ENCODE measurements at regions not wholly inside any gene's neighbourhood (a gene's known extent, or its start where the extent isn't known, plus 50 kb on each side); places are given as distances from the start of the nearest gene placed in this dataset.
"Not testable (repeated sequence)": the region's sequence is repeated elsewhere in the genome, so short reads cannot be mapped to it uniquely, and the experiment has no call there.

GRCh38 chr10:34045571-34046190 lies 711.2 kb upstream of the NRP1 start:
- H3K27me3 ChIP-seq = no peaks in the 10 kb centered on the region
- H3K9me3 ChIP-seq = no peaks in the 10 kb centered on the region
- no peaks in the 10 kb centered on the region for H3K4me1 ChIP-seq
- no peak for DNase-seq
- intact Hi-C loops (cut with DNase I; ENCODE audit: low total_unique reads) = no loop called here
- TF ChIP-seq CTCF (IDR thresholded peaks at IDR 0.05) = no peak
- H3K27ac ChIP-seq = no peak overlapping the region
- no peaks in the 10 kb centered on the region for H3K36me3 ChIP-seq
- H3K4me3 ChIP-seq = no peak overlapping the region

- Histone ChIP-seq H3K9me3 (no peaks in the 10 kb centered on the region), H3K36me3 (no peaks in the 10 kb centered on the region), H3K4me3 (no peak overlapping the region), H3K4me1 (no peaks in the 10 kb centered on the region), H3K27ac (no peak overlapping the region), H3K27me3 (no peaks in the 10 kb centered on the region)
- no peak for TF ChIP-seq CTCF (IDR thresholded peaks at IDR 0.05)
- intact Hi-C loops (cut with DNase I; ENCODE audit: low total_unique reads) = no loop called here
- DNase-seq = no peak
Observed at GRCh38 chr10:34041871-34042270, 707.4 kb upstream of the NRP1 start.

- intact Hi-C loops (cut with DNase I; ENCODE audit: low total_unique reads) = no loop called here
- H3K4me1 ChIP-seq = no peaks in the 10 kb centered on the region
- H3K4me3 ChIP-seq = no peak overlapping the region
- no peak for TF ChIP-seq CTCF (IDR thresholded peaks at IDR 0.05)
- H3K9me3 ChIP-seq = no peaks in the 10 kb centered on the region
- no peaks in the 10 kb centered on the region for H3K36me3 ChIP-seq
- no peak for DNase-seq
- no peaks in the 10 kb centered on the region for H3K27me3 ChIP-seq
- H3K27ac ChIP-seq = no peak overlapping the region
Observed at GRCh38 chr10:34037499-34037898, 703.0 kb upstream of the NRP1 start.

GRCh38 chr10:34035241-34035790 lies 700.8 kb upstream of the NRP1 start:
- H3K27me3 ChIP-seq; H3K27ac ChIP-seq; intact Hi-C loops (cut with DNase I; ENCODE audit: low total_unique reads); DNase-seq; H3K9me3 ChIP-seq; H3K36me3 ChIP-seq; H3K4me3 ChIP-seq: not testable (repeated sequence)
- peaks cover 0 to 14% (median 0%) of the 10 kb centered on the region in 4 donors for H3K4me1 ChIP-seq

- Histone ChIP-seq H3K27me3 (no peaks in the 10 kb centered on the region), H3K36me3 (no peaks in the 10 kb centered on the region), H3K4me1 (peaks cover 0 to 14% (median 0%) of the 10 kb centered on the region in 4 donors), H3K27ac (no peak overlapping the region), H3K4me3 (no peak overlapping the region), H3K9me3 (no peaks in the 10 kb centered on the region)
- DNase-seq = no peak
- intact Hi-C loops (cut with DNase I; ENCODE audit: low total_unique reads) = no loop called here
- no peak for TF ChIP-seq CTCF (IDR thresholded peaks at IDR 0.05)
Observed at GRCh38 chr10:34033078-34033477, 698.6 kb upstream of the NRP1 start.

- intact Hi-C loops (cut with DNase I; ENCODE audit: low total_unique reads) = no loop called here
- DNase-seq = no peak
- no peaks in the 10 kb centered on the region for H3K36me3 ChIP-seq
- H3K27me3 ChIP-seq = no peaks in the 10 kb centered on the region
- no peak for TF ChIP-seq CTCF (IDR thresholded peaks at IDR 0.05)
- no peak overlapping the region for H3K27ac ChIP-seq
- H3K4me3 ChIP-seq = no peak overlapping the region
- no peaks in the 10 kb centered on the region for H3K9me3 ChIP-seq
- H3K4me1 ChIP-seq = peaks cover 0 to 14% (median 0%) of the 10 kb centered on the region in 4 donors
Observed at GRCh38 chr10:34032564-34032963, 698.1 kb upstream of the NRP1 start.

Data from tibial artery (tissue), 4 donors.